Ovary (tissue), 7 donors: ENCODE measurements at regions not wholly inside any gene's neighbourhood (a gene's known extent, or its start where the extent isn't known, plus 50 kb on each side); places are given as distances from the start of the nearest gene placed in this dataset.

Experiments
- DNase-seq, 5 donors: peaks; one replicate each; pipeline ENCODE4 v3.0.0-alpha.2; 2019 to 2020
- H3K27ac ChIP-seq, 2 donors: fragments of 200-600 bp; one replicate each; pipeline versions ENCODE4 v1.5.1 to v1.8.0; 2019 to 2022
- H3K27me3 ChIP-seq: fragments of 200-600 bp; one replicate; pipeline ENCODE4 v1.8.0; 2022
- H3K36me3 ChIP-seq: fragments of 200-600 bp; sonication (generic); one replicate; pipeline ENCODE4 v1.5.1; 2019
- H3K4me1 ChIP-seq: one replicate; pipeline ENCODE4 v1.8.1; 2013; ENCODE audit warnings: mild to moderate bottlenecking, moderate library complexity; ENCODE audit not compliant: insufficient read depth
- H3K4me3 ChIP-seq: fragments of 200-600 bp; sonication (generic); one replicate; pipeline ENCODE4 v1.5.1; 2017
- H3K9me3 ChIP-seq, 2 donors: fragments of 200-600 bp in 1 of 2; sonication (generic) in 1 of 2; one replicate each; pipeline versions ENCODE4 v1.5.1 to v1.8.1; 2013 to 2019; ENCODE audit warnings: mild to moderate bottlenecking in 1 of 2, moderate library complexity in 1 of 2
- CTCF ChIP-seq, 3 donors: fragments of 450-650 bp in 2 of 3; fragments of 200-600 bp in 1 of 3; IDR thresholded peaks; one replicate each; pipeline versions ENCODE4 v1.5.1 to v1.8.0; 2016 to 2022; ENCODE audit warnings: antibody characterized with exemption in 3 of 3, mild to moderate bottlenecking in 1 of 3
- EP300 ChIP-seq: sonication (generic); formaldehyde crosslinking; IDR thresholded peaks from one replicate; pipeline ENCODE4 v1.6.1; 2017; ENCODE audit warnings: antibody characterized with exemption
- POLR2A ChIP-seq: fragments of 450-650 bp; IDR thresholded peaks from one replicate; pipeline ENCODE4 v1.6.1; 2017; ENCODE audit warnings: antibody characterized with exemption, mild to moderate bottlenecking, moderate library complexity
- WGBS, 3 donors: extraction: QIAGEN DNeasy Blood & Tissue Kit in 1 of 3; methylation state at CpG; one replicate each; pipeline versions ENCODE4 v1.1.5 to v1.1.7; 2013 to 2017; 5-methylcytosine and 5-hydroxymethylcytosine counted together
- intact Hi-C, 4 donors: fragments of 100-400 bp; cut with DNase I; formaldehyde crosslinking; loops; one replicate each; pipeline versions ENCODE4 v1.11.0 to v1.15.1; 2022 to 2023
- donor health status: DM: no; HTN: no; CAD: no; lungs with moderate emphysema.
- donor health status: DM: no; HTN: no; CAD: no.
- donor health status: Bipolar disorder and iron deficiency.
- donor health status: DM: no; HTN: no; CAD: no.
- donor health status: DM: yes; HTN: yes; CAD: no.

- no peaks in the 10 kb centered on the region for H3K9me3 ChIP-seq
- no peaks in the 10 kb centered on the region for H3K36me3 ChIP-seq
- no peaks in the 10 kb centered on the region for H3K27me3 ChIP-seq
- WGBS, 3 donors = 70 to 79% (median 75%) methylated on average over 4 of the region's 4 CpGs
- H3K4me3 ChIP-seq = no peak overlapping the region
- TF ChIP-seq EP300 = no peak
- no peak for TF ChIP-seq CTCF (IDR thresholded peaks at IDR 0.05)
- no peak for TF ChIP-seq POLR2A
- no peak for DNase-seq
- intact Hi-C loops = no loop called here
- no peaks in the 10 kb centered on the region for H3K4me1 ChIP-seq
- no peak overlapping the region for H3K27ac ChIP-seq
These were observed 75.8 kb upstream of the SEC11C start for GRCh38 chr18:59063912-59064311.

GRCh38 chr18:59065684-59066083 lies 74.0 kb upstream of the SEC11C start:
- H3K4me1 ChIP-seq = peaks cover 2% of the 10 kb centered on the region
- 74 to 84% (median 79%) methylated on average over 6 of the region's 6 CpGs for WGBS, 3 donors
- no peak for DNase-seq
- H3K9me3 ChIP-seq = no peaks in the 10 kb centered on the region
- TF ChIP-seq EP300 = no peak
- TF ChIP-seq POLR2A = no peak
- TF ChIP-seq CTCF (IDR thresholded peaks at IDR 0.05) = no peak
- intact Hi-C loops = no loop called here
- H3K27ac ChIP-seq = no peak overlapping the region
- H3K36me3 ChIP-seq = no peaks in the 10 kb centered on the region
- H3K27me3 ChIP-seq = no peaks in the 10 kb centered on the region
- no peak overlapping the region for H3K4me3 ChIP-seq

GRCh38 chr18:59067873-59068272 lies 71.8 kb upstream of the SEC11C start:
- H3K36me3 ChIP-seq = no peaks in the 10 kb centered on the region
- 61 to 71% (median 65%) methylated on average over 2 of the region's 2 CpGs for WGBS, 3 donors
- DNase-seq = no peak
- no peaks in the 10 kb centered on the region for H3K9me3 ChIP-seq
- H3K27me3 ChIP-seq = no peaks in the 10 kb centered on the region
- H3K4me1 ChIP-seq = peaks cover 2% of the 10 kb centered on the region
- intact Hi-C loops = loop anchor here in 1 of 4 donors (2.0 kb wide), 1 partner anchor 287 kb away; no protein-coding TSS in a partner anchor
- no peak overlapping the region for H3K27ac ChIP-seq
- TF ChIP-seq POLR2A (no peak), EP300 (no peak), CTCF (IDR thresholded peaks at IDR 0.05) (no peak)
- no peak overlapping the region for H3K4me3 ChIP-seq

GRCh38 chr18:59068276-59069071 lies 71.2 kb upstream of the SEC11C start:
- DNase-seq = no peak
- no peaks in the 10 kb centered on the region for H3K36me3 ChIP-seq
- no peaks in the 10 kb centered on the region for H3K9me3 ChIP-seq
- H3K4me1 ChIP-seq = peaks cover 2% of the 10 kb centered on the region
- H3K27me3 ChIP-seq = no peaks in the 10 kb centered on the region
- no peak for TF ChIP-seq POLR2A
- TF ChIP-seq EP300 = no peak
- no peak for TF ChIP-seq CTCF (IDR thresholded peaks at IDR 0.05)
- intact Hi-C loops = loop anchor here in 1 of 4 donors (2.0 kb wide), 1 partner anchor 288 kb away; no protein-coding TSS in a partner anchor
- no peak overlapping the region for H3K4me3 ChIP-seq
- H3K27ac ChIP-seq = no peak overlapping the region
- WGBS, 3 donors = 89 to 91% (median 90%) methylated on average over 12 of the region's 12 CpGs
